HL-60/S4 treated with retinoic acid at 250 ng/mL for 4 days and 3 days (cell line): ENCODE measurements at regions not wholly inside any gene's neighbourhood (a gene's known extent, or its start where the extent isn't known, plus 50 kb on each side); places are given as distances from the start of the nearest gene placed in this dataset.

Experiments used
- in situ Hi-C: fragments of 300-500 bp; cut with MboI; formaldehyde crosslinking; loops from 2 replicates; pipeline ENCODE4 v1.7.0; 2022; ENCODE audit warnings: low sequenced_read_pairs

DNA sequence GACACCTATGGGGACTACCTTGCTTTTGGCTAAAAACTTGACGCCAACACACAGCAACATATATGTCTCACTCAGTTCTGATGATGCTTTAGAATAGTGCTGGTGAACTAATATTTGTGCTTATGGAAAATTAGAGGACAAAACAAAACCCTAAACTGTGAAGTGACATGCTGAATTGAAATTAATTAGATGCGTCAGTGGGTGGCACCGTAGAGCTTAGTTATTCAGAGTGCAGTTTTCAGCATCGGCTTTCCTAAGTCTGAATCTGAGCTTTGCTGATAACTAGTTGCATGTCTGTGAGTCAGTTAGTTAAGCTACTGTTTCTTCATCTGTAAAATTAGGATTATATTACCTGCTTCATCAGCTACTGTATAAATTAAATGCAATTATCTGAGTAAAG, 245.0 kb upstream of the SORCS1 start:
- in situ Hi-C loops: loop anchor here (25.0 kb wide), 1 partner anchor 403 kb away; no protein-coding TSS in a partner anchor

DNA sequence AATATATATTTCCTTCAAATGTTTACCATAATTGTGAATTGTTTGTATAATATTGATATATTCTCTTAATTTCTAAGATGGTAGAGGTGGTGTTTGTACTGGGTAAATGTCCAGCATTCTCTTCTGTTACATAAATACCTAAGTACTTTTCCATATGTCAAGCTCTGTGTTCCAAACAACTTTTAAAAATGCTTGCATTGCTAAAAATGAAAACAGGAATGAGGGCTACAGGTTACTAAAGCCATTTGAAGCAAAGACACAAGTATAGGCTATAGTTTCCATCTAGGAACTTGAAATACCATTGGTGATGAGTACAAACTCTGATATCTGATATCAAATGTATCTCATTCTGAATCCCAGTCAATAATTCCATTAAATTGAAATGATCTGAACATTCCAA, 233.6 kb upstream of the SORCS1 start:
- in situ Hi-C loops: no loop called here

DNA sequence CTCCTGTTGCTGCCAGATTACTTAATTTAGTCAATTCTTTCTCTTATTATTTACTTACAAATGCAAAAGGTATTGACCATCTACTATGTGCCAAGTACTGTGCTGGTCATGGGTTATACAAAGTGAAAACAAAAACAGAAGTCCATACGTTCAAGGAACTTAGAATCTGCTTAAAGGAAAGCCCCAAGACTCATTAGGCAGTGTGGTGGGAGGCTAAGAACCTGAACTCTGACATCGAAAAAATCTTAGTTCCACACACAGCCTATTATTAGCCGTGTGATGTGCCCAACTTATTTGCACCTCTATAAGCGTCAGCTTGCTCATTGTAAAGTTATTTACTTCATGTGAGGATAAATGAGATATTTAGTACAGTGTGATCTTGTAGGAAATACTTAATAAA, 227.4 kb upstream of the SORCS1 start:
- in situ Hi-C loops: no loop called here

DNA sequence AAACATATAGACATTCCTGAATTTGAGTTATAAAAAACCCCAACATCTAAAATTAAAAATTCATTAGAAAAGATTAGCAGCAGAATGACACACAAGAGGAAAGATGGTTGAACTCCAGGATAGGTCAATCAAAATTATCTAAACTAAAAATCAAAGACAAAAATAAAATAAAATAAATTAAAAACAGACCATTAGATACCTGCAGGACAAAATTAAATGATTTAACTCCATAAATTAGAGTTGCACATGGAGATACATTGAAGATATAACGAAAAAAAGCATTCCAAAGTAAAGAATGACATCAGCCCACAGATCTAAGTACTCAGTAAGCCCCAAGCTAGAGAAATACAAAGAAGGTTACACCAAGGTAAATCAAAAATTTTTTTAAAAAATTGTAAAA, 226.1 kb upstream of the SORCS1 start:
- in situ Hi-C loops: no loop called here

DNA sequence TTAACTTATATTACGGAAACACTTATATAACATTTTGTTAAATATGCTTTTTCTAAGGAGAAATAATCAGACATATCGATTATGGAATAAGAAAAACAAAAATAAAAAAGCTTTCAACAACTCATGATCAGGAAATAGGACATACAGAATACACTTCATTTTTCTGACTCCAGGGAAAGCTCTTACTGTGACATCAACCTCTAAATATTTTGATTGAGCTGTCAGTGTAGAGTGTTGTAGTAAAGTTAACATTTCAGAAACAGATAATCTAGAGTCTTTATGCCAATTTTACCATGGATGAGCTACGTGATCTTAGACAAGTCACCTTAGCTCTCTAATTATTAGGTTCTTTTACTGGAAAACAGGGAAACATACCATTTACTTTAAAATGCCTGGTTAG, 218.9 kb upstream of the SORCS1 start:
- in situ Hi-C loops: no loop called here

DNA sequence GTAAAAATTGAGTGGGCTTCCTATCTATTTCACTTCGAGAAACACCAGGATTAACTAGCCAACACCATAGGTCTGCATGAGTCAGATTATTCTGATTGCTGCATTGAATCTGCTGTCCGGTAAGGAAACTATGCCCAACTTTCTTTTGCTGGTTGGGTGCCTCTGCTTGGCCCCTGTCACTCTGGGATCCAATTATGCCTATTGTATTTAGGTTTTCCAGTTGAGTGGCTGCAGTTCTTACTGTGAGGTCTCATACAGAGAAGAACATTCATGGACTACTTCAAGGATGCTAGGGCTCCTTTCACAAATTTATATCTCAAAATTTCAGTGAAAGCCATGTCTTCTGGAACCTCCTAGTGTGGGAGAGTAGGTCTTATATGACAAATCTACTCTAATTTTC, 215.1 kb upstream of the SORCS1 start:
- in situ Hi-C loops: no loop called here

DNA sequence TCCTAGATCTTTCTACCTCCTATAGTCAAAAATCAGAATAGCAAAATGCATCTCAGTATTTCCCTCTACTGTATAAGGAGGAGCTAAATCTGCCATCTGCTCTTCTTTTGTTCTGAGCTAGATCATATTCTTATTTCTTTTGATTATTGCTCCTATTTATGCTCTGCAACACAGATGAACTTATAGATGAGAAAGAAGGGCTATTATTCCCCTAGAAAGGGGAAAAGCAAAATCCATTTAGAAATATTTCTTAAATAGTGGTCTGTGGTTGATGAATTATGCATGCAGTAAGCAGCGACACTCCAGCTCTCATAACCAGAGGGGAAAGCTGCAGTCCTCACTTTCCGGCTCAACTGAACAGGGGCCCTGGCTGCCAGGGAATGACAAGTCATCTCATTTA, 207.3 kb upstream of the SORCS1 start:
- in situ Hi-C loops: no loop called here

DNA sequence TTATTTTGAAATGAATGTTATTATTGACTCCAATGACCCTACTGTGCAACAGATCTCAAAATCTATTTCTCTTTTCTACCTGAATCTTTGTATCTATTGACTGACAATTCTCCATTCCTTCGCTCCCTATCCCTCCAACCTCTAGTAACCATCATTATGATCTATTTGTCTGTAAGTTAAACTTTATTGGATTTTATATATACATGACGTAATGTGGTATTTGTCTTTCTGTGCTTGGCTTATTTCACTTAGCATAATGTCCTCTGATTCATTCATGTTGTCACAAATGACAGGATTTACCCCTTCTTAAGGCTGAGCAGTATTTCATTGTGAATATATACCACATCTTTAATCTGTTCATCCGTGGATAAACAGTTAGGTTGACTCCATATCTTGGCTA, 200.4 kb upstream of the SORCS1 start:
- in situ Hi-C loops: no loop called here

DNA sequence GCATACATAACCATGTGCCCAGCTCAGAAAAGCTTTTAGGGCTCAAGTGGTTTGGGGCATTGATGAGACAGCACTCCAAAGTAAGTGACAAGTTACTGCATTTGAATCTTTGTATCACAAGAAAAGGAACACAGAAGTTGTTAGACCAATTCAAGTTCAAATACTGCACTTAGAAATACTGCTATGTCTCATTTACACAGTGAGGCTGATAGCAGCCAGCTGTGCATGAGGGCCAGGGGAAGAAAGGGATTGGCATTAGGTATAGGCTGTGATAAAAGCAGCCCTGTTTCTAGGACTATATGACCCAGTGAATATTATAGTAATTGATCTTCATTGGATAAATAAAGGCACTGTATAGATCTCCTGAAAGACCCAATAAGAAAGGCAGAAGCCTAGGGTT, 197.8 kb upstream of the SORCS1 start:
- in situ Hi-C loops: no loop called here

DNA sequence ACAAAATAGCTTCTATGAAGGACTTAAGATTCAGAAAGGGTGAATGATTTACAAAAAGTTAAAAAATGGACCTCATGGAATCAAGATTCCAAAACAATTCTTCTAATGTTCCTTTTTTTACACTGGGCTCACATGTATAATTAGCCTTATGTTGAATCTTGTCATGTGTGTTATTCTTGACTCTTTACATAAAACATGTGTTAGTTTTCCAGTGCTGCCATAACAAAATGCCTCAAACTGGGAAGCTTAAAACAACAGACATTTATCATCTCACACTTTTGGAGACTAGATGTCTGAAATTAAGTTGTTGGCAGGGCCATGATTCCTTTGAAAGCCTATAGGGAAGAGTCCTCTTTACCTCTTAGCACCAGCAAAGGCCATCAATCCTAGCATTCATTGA, 192.5 kb upstream of the SORCS1 start:
- in situ Hi-C loops: no loop called here

DNA sequence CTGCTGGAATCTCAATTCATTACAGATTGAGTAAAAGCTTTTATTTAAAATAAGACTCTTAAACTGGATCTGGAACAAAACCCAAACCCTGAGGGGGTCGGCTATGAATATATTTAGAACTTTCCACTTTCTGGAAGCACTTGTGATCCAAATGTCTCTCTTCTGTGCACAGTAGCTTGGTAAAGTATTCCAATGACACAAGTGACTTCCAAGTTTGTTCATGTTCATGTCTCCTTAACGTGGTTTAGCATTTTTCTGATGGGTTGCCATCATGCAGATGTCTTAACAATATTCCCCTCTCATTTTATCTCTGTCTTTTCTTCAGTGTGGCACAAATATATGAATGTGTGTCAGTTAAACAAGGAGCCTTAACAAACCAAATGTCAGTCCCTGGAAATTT, 191.9 kb upstream of the SORCS1 start:
- in situ Hi-C loops: no loop called here

DNA sequence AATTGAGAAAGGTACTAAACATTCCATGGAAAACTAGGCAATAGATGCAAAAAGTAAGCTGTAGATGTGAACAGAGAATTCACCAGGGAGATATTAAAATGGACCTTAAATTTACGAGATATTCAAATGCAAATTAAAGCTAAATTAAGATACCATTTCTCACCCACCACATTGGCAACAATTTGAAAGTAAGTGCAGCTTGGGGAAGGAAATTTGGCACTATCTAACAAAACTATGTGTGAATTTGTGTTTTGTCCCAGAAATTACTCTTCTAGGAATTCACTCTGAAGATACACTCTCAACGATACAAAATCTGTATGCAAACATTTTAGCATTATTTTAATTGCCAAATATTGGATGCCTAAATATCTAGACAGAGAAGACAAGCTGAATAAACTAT, 178.2 kb upstream of the SORCS1 start:
- in situ Hi-C loops: no loop called here

DNA sequence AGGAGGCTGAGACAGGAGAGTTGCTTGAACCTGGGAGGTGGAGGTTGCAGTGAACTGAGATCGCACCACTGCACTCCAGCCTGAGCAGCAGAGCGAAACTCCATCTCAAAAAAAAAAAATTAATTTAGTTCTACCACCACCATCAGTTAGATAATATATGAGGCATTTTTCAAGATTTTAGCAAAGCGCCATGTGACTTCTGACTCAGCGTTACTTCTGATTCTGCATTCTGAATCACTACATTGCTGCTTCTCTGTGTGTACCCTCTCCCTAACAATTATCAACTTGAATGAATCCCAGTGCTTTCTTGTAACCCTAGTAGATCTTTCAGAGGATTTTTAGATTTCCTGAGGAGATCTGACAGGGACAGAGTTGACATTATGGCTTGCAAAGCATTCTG, 176.8 kb upstream of the SORCS1 start:
- in situ Hi-C loops: no loop called here

DNA sequence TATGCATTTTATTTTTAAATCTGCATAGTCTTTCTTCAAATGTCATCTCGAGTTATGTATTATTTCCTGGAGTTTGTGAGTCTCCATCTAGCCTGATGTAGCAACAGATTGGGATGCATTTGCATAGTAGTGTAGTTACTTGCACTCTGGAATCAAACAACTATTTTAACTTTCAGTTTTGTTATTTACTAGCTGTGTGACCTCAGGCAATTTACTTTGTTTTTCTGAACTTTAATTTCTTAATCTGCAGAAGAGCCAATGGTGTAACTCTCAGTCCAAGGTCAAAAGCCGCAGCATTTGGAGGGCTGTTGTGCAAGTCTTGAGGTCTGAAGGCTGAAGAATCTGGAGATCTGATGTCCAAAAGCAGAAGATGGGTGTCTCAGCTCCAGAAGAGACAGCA, 175.8 kb upstream of the SORCS1 start:
- in situ Hi-C loops: no loop called here

DNA sequence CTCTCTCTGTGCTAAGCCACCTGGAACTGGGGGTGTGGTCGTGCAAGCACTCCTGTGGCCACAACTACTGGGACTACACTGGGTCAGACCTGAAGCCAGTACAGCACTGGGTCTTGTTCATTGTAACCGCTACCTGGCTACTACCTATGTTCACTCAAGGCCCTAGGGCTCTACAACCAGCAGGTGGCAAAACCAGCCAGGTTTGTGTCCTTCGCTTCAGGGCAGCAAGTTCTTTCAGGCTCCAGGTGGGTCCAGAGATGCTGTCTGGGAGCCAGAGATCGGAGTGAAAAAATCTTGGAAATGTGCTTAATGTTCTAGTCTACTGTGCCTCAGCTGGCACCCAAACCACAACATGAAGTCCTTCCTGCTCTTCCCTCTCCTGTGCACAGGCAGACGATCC, 171.6 kb upstream of the SORCS1 start:
- in situ Hi-C loops: no loop called here

DNA sequence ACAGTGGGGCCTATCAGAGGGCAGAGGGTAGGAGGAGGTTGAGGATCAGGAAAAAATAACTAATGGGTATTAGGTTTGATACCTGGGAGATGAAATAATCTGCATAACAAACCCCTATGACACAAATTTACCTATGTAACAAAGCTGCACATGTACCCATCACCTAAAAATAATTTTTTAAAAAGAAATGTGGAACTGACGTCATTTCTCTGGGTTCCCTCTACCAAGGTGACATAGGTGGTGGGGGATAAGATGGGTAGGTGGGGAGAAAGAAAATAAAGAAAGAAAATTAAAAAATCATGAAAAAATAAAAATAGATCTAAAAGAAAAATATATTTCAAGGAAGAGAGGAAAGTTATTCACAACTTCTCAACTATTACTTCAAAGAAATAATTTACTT, 153.1 kb upstream of the SORCS1 start:
- in situ Hi-C loops: no loop called here

DNA sequence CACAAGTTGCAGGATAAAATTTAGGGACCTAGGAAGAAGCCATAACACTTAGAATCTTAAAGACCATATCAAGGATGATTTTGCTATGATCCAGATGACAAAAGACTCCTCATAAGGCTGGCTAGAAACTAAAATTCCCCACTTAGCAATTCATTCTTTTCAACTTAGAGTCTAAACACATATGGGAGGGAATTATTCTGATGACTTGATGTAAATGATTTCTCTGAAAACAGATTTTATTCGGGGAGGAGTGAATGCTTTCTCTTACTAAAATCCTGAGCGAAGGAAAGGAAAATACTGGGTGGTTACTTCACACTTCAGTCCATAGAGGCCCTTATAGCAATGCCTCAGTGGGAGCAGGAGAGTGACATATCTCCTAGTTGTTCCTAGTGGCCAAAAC, 138.7 kb upstream of the SORCS1 start:
- in situ Hi-C loops: no loop called here

DNA sequence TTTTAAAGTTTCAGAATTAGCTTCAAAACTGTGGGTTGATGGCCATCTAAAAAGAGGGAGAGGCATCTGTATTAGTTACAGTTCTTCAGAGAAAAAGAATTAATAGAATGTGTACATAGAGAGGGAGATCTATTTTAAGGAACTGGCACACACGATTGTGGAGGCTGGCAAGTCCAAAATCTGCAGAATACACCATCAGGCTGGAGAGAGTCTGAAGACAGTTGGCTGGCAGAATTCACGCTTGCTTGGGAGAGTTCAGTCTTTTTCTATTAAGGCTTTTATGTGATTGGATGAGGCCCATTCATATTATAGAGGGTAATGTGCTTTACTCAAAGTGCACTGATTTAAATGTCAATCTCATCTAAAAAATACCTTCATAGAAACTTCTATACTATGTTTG, 135.1 kb upstream of the SORCS1 start:
- in situ Hi-C loops: no loop called here

DNA sequence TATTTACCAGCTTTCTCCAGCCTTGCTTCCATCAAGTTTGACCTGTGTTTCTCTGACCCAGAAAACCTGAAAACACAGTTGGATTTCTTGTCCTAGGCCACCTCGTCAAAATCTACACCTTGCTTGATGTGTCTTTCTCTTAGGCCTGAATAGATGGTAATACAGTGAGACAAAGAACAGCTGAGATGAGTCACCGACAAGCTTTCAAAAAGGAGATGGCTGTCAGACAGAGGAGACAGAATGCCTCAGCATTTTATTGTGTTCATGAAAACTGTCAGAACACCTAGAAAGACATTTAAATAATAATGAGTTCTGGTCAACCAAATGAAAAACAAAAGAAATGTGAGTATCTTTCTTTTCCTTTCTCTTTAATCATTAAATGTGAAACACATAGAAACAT, 119.7 kb upstream of the SORCS1 start:
- in situ Hi-C loops: no loop called here

DNA sequence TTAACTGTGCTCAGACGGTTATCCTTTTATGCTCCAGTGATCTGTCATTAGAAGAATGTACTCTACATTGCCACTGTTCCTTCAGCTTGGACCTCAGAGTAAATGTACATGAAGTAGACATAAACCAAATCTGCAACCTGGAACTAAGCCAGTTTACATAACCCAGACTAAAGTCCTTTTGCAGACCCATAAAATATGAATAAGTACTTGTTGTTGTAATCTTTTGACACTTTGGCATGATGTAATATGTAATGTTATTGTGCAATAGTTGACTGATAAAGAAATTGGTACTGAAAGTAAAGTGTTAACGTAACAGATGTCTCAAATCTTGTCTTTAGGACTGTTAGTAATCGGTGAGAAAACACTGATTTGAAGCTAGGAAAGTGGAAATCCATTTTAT, 115.8 kb upstream of the SORCS1 start:
- in situ Hi-C loops: no loop called here

DNA sequence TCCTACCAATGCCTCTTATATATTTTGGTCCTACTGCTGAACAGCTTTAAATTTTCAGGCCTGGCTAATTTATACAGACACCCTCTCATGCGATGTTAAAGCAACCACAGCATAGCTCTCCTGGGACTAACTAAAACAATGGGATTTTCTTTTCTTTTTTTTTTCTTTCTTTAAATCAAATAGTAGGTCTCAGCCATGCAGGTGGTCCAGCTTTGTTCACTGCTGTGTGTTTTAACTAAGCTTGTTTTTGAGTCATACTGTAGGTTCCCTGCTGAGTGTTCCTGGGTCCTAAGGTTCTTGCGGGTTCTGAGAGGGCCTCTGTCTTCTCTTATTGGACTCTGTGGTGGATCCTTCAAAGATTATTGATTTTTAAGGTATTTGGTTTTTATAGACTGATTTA, 113.1 kb upstream of the SORCS1 start:
- in situ Hi-C loops: no loop called here

DNA sequence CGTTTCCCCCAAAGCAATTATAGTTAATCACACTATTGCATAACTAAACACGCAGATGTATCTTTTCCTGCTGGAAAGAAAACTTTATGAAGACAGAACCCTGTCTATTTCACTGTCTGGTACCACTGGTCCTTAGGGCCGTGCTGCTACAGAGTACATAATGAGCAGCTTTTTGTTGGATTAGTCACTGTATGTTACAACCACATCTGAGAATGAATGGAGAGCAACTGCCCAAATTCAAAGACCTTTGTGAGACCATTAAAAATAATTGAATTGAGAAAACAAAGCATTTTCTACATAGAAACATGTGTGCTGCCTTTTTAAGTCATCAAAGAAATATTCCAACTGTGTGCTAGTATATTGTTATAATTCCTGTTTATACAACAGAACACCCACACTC, 111.3 kb upstream of the SORCS1 start:
- in situ Hi-C loops: no loop called here

DNA sequence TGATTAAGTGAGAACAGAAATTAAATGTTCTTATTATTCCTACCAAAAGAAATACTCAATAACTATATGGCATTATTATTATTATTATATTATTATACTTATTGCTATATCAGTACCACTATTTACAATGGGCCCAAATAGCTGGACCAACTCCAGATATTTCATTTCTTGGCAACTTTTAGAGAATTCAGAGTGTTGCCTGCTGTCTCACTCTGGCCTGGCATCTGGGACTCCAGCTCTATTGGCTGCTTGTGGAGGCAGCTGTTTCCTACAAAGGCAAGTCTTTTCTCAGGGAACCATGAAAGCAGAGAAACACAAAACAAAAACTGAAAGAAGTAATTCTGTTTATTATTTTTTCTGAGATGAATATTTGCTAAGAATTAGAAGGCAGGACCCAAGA, 105.1 kb upstream of the SORCS1 start:
- in situ Hi-C loops: no loop called here

DNA sequence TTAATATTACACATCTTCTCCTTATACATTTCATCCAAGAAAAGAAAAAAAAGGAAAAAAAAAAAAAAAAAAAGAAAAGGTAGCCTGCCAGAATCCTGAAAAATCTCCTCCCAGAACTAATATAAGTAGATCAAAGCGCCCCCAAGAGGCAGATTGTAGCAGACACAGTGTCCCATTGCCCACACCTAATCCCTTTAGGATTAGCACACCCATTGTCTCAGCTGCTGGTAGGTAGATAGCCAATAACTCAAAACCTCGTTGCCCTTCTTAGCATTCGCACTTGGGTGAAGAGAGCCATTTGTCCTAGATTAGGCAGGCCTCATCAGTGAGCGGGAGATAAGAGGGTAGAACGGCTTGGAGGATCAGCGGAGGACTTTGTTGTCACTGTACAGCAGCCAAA, 100.2 kb upstream of the SORCS1 start:
- in situ Hi-C loops: no loop called here
